Keratinocyte (primary cell): ENCODE measurements at regions not wholly inside any gene's neighbourhood (a gene's known extent, or its start where the extent isn't known, plus 50 kb on each side); places are given as distances from the start of the nearest gene placed in this dataset.

ENCODE experiments used
- DNase-seq: peaks from one replicate; pipeline ENCODE4 v3.0.0-alpha.2; 2011; ENCODE audit warnings: low read depth, missing footprints, low spot score
- FAIRE-seq: peaks from 2 replicates; lab custom pipeline; 2011; peaks lifted over from hg19 to GRCh38; lab: Jason Lieb, UNC
- H2AFZ ChIP-seq: 2 replicates; pipeline ENCODE4 v1.6.0; 2012; ENCODE audit warnings: low read length, control low read depth, inconsistent platforms; ENCODE audit not compliant: control insufficient read depth
- H3K27ac ChIP-seq: 2 replicates; pipeline ENCODE4 v1.5.1; 2011; ENCODE audit warnings: low read length; ENCODE audit not compliant: control insufficient read depth, insufficient read depth
- H3K27me3 ChIP-seq: 3 replicates; pipeline ENCODE4 v1.6.0; 2011; ENCODE audit warnings: low read length; ENCODE audit not compliant: control insufficient read depth, insufficient read depth; ENCODE audit errors: extremely low read depth
- H3K36me3 ChIP-seq, 2 experiments: 2 replicates in 1 of 2; 3 replicates in 1 of 2; pipeline ENCODE4 v1.5.1; 2011; ENCODE audit warnings: low read length in 2 of 2, mild to moderate bottlenecking in 1 of 2; ENCODE audit not compliant: control insufficient read depth in 2 of 2, insufficient read depth in 2 of 2; ENCODE audit errors: extremely low read depth in 1 of 2
- H3K4me1 ChIP-seq: 3 replicates; pipeline ENCODE4 v1.5.1; 2011; ENCODE audit warnings: low read length; ENCODE audit not compliant: control insufficient read depth, insufficient read depth; ENCODE audit errors: extremely low read depth
- H3K4me2 ChIP-seq: 3 replicates; pipeline ENCODE4 v1.6.0; 2011; ENCODE audit warnings: low read depth, low read length; ENCODE audit not compliant: control insufficient read depth, insufficient read depth; ENCODE audit errors: extremely low read depth
- H3K4me3 ChIP-seq, 3 experiments: fragments of 200-600 bp in 1 of 3; sonication (generic) in 1 of 3; 2 replicates in 2 of 3; 3 replicates in 1 of 3; pipeline ENCODE4 v1.5.1; 2011 to 2016; ENCODE audit warnings: low read length in 3 of 3, mild to moderate bottlenecking in 3 of 3, control low read depth in 2 of 3, inconsistent platforms in 1 of 3, low read depth in 1 of 3, mixed read lengths in 1 of 3, mixed run types in 1 of 3, moderate library complexity in 1 of 3; ENCODE audit not compliant: control insufficient read depth in 2 of 3, insufficient read depth in 2 of 3; ENCODE audit errors: extremely low read depth in 1 of 3
- H3K79me2 ChIP-seq: 2 replicates; pipeline ENCODE4 v1.6.0; 2012; ENCODE audit warnings: low read length; ENCODE audit not compliant: control insufficient read depth, insufficient read depth
- H3K9ac ChIP-seq: 3 replicates; pipeline ENCODE4 v1.6.0; 2011; ENCODE audit warnings: low read length; ENCODE audit not compliant: control insufficient read depth, insufficient read depth; ENCODE audit errors: extremely low read depth
- H3K9me1 ChIP-seq: 3 replicates; pipeline ENCODE4 v1.6.0; 2011; ENCODE audit warnings: low read length; ENCODE audit not compliant: control insufficient read depth, insufficient read depth; ENCODE audit errors: extremely low read depth
- H3K9me3 ChIP-seq: 2 replicates; pipeline ENCODE4 v1.5.1; 2012; ENCODE audit warnings: low read depth, low read length; ENCODE audit not compliant: control insufficient read depth
- H4K20me1 ChIP-seq: 3 replicates; pipeline ENCODE4 v1.6.0; 2011; ENCODE audit warnings: low read length; ENCODE audit not compliant: control insufficient read depth, insufficient read depth; ENCODE audit errors: extremely low read depth
- EZH2 ChIP-seq: IDR thresholded peaks from one replicate; pipeline ENCODE4 v1.6.1; 2012; ENCODE audit warnings: inconsistent platforms, mild to moderate bottlenecking, low read length, moderate library complexity
- dilution Hi-C: fragments of 300-500 bp; cut with MboI; formaldehyde crosslinking; loops from one replicate; pipeline ENCODE4 v1.7.0; 2020; ENCODE audit warnings: low sequenced_read_pairs; ENCODE audit not compliant: extremely low pct_ligation_motif_present
- TF ChIP-seq, protein P1 (sequence below), 3 experiments: IDR thresholded peaks in 1 of 3; conservative IDR thresholded peaks in 1 of 3; optimal IDR thresholded peaks in 1 of 3; 2 replicates in 2 of 3; 3 replicates in 1 of 3; pipeline versions ENCODE3 to v1.5.1; 2011; ENCODE audit warnings: low read length in 3 of 3, mild to moderate bottlenecking in 3 of 3, moderate library complexity in 2 of 3, control low read depth in 1 of 3, inconsistent platforms in 1 of 3; ENCODE audit not compliant: insufficient read depth in 2 of 3; ENCODE audit errors: extremely low read depth in 1 of 3

DNA sequence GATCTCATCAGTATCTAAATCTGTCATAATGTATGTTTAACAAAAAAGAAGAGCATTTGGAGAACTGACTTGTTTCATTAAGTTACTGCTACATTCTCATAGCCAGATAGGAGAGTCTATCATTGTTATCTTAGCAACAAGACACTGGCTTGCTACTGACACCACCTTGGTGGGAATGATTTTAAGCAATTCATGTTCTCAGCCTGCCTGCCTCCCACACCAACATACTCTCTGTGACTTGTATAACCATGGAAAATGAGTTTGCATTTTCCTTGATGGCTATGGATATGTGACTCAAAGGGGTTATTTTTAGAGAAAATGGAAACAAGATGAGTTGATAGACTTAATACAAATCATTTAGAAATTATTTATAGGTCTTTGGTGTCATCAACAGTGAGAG, 1308.9 kb downstream of the OLFM4 start:
- no peak for FAIRE-seq
- dilution Hi-C loops, result no loop called here
- H3K4me2 ChIP-seq, result no peak overlapping the region

DNA sequence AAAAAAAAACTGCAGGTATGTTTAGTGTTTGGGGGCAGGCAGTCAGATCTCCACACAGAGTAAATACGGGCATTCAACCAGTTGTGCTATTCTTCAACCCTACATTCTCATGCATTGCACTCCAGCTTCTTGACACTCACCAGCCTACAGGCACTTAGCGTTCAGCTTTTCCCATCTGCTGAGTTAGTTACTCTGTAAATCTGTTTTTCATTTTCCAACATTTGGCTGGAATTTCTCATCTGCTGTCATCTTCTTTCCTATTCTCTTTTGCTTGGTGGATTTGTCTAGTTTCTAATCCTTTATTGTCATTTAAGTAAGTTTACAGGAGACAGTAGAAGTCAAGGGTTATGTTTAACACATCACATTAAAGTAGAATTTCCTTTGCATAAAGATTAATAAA, 1318.9 kb downstream of the OLFM4 start:
- Histone ChIP-seq H3K9me1 (no peaks in the 10 kb centered on the region), H3K4me2 (no peak overlapping the region), H3K79me2 (no peaks in the 10 kb centered on the region), H3K27ac (no peak overlapping the region), H3K4me1 (no peaks in the 10 kb centered on the region), H3K9ac (no peak overlapping the region), H3K27me3 (no peaks in the 10 kb centered on the region), H2AFZ (no peak overlapping the region), H3K36me3 (no peaks in the 10 kb centered on the region), H4K20me1 (no peaks in the 10 kb centered on the region), H3K4me3 (no peak overlapping the region), H3K9me3 (no peaks in the 10 kb centered on the region)
- dilution Hi-C loops, result no loop called here
- no peak for TF ChIP-seq EZH2
- TF ChIP-seq, protein P1, sequence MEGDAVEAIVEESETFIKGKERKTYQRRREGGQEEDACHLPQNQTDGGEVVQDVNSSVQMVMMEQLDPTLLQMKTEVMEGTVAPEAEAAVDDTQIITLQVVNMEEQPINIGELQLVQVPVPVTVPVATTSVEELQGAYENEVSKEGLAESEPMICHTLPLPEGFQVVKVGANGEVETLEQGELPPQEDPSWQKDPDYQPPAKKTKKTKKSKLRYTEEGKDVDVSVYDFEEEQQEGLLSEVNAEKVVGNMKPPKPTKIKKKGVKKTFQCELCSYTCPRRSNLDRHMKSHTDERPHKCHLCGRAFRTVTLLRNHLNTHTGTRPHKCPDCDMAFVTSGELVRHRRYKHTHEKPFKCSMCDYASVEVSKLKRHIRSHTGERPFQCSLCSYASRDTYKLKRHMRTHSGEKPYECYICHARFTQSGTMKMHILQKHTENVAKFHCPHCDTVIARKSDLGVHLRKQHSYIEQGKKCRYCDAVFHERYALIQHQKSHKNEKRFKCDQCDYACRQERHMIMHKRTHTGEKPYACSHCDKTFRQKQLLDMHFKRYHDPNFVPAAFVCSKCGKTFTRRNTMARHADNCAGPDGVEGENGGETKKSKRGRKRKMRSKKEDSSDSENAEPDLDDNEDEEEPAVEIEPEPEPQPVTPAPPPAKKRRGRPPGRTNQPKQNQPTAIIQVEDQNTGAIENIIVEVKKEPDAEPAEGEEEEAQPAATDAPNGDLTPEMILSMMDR (optimal IDR thresholded peaks at IDR 0.05 in 1 of 3, IDR thresholded peaks at IDR 0.05 in 1 of 3, conservative IDR thresholded peaks at IDR 0.05 in 1 of 3; ENCODE audit: extremely low read depth in 1 of 3, insufficient read depth in 2 of 3, low read length in 3 of 3), result no peak
- FAIRE-seq (no peak), DNase-seq (no peak)

More for the DNA sequence above, 1308.9 kb downstream of the OLFM4 start:
- Histone ChIP-seq H4K20me1 (no peaks in the 10 kb centered on the region), H3K9ac (no peak overlapping the region), H3K36me3 (no peaks in the 10 kb centered on the region), H3K27ac (no peak overlapping the region), H2AFZ (no peak overlapping the region), H3K9me1 (no peaks in the 10 kb centered on the region), H3K4me3 (no peak overlapping the region), H3K27me3 (no peaks in the 10 kb centered on the region), H3K9me3 (no peaks in the 10 kb centered on the region), H3K4me1 (no peaks in the 10 kb centered on the region), H3K79me2 (no peaks in the 10 kb centered on the region)
- no peak for DNase-seq
- TF ChIP-seq, protein P1 (optimal IDR thresholded peaks at IDR 0.05 in 1 of 3, IDR thresholded peaks at IDR 0.05 in 1 of 3, conservative IDR thresholded peaks at IDR 0.05 in 1 of 3; ENCODE audit: extremely low read depth in 1 of 3, insufficient read depth in 2 of 3, low read length in 3 of 3), result no peak
- no peak for TF ChIP-seq EZH2
